ENCODE measurements at regions not wholly inside any gene's neighbourhood (a gene's known extent, or its start where the extent isn't known, plus 50 kb on each side); places are given as distances from the start of the nearest gene placed in this dataset.

- FAIRE-seq = no peak
- no peak for DNase-seq (ENCODE audit: insufficient read length, low spot score)
Observed at GRCh38 chr12:60290532-60290931, 694.7 kb downstream of the SLC16A7 start.

- FAIRE-seq = no peak
- DNase-seq (ENCODE audit: insufficient read length, low spot score) = no peak
Observed at GRCh38 chr12:60308366-60308991, 712.6 kb downstream of the SLC16A7 start.

- DNase-seq (ENCODE audit: insufficient read length, low spot score) (no peak), FAIRE-seq (no peak)
Observed at GRCh38 chr12:60311940-60312339, 716.1 kb downstream of the SLC16A7 start.

- DNase-seq (ENCODE audit: insufficient read length, low spot score) = no peak
- no peak for FAIRE-seq
Observed at GRCh38 chr12:60317361-60317760, 721.5 kb downstream of the SLC16A7 start.

- FAIRE-seq (no peak), DNase-seq (ENCODE audit: insufficient read length, low spot score) (no peak)
Observed at GRCh38 chr12:60324746-60325145, 728.9 kb downstream of the SLC16A7 start.

- DNase-seq (ENCODE audit: insufficient read length, low spot score) (no peak), FAIRE-seq (no peak)
Observed at GRCh38 chr12:60333461-60333860, 737.6 kb downstream of the SLC16A7 start.

GRCh38 chr12:60335745-60336144 is 739.9 kb downstream of the SLC16A7 start:
- no peak for FAIRE-seq
- DNase-seq (ENCODE audit: insufficient read length, low spot score) = no peak

- DNase-seq (ENCODE audit: insufficient read length, low spot score) (no peak), FAIRE-seq (no peak)
Observed at GRCh38 chr12:60337839-60338549, 742.2 kb downstream of the SLC16A7 start.

- DNase-seq (ENCODE audit: insufficient read length, low spot score) (no peak), FAIRE-seq (no peak)
Observed at GRCh38 chr12:60345442-60345841, 749.6 kb downstream of the SLC16A7 start.

GRCh38 chr12:60349232-60349978 is 753.6 kb downstream of the SLC16A7 start:
- FAIRE-seq (no peak), DNase-seq (ENCODE audit: insufficient read length, low spot score) (no peak)

GRCh38 chr12:60387356-60387755 is 791.5 kb downstream of the SLC16A7 start:
- no peak for DNase-seq (ENCODE audit: insufficient read length, low spot score)
- no peak for FAIRE-seq

- DNase-seq (ENCODE audit: insufficient read length, low spot score) = no peak
- no peak for FAIRE-seq
Observed at GRCh38 chr12:60391051-60391450, 795.2 kb downstream of the SLC16A7 start.

GRCh38 chr12:60391791-60392190 is 796.0 kb downstream of the SLC16A7 start:
- FAIRE-seq (no peak), DNase-seq (ENCODE audit: insufficient read length, low spot score) (no peak)

- FAIRE-seq (no peak), DNase-seq (ENCODE audit: insufficient read length, low spot score) (no peak)
Observed at GRCh38 chr12:60393093-60393492, 797.3 kb downstream of the SLC16A7 start.

- no peak for FAIRE-seq
- DNase-seq (ENCODE audit: insufficient read length, low spot score) = no peak
Observed at GRCh38 chr12:60394665-60395064, 798.8 kb downstream of the SLC16A7 start.

GRCh38 chr12:60398547-60398946 is 802.7 kb downstream of the SLC16A7 start:
- FAIRE-seq = no peak
- no peak for DNase-seq (ENCODE audit: insufficient read length, low spot score)

- FAIRE-seq (no peak), DNase-seq (ENCODE audit: insufficient read length, low spot score) (no peak)
Observed at GRCh38 chr12:60399064-60399463, 803.2 kb downstream of the SLC16A7 start.

- no peak for DNase-seq (ENCODE audit: insufficient read length, low spot score)
- FAIRE-seq = no peak
Observed at GRCh38 chr12:60402996-60403395, 807.2 kb downstream of the SLC16A7 start.

GRCh38 chr12:60415351-60415750 is 819.5 kb downstream of the SLC16A7 start:
- no peak for DNase-seq (ENCODE audit: insufficient read length, low spot score)
- no peak for FAIRE-seq

- DNase-seq (ENCODE audit: insufficient read length, low spot score) (no peak), FAIRE-seq (no peak)
Observed at GRCh38 chr12:60419986-60420385, 824.2 kb downstream of the SLC16A7 start.

- FAIRE-seq (no peak), DNase-seq (ENCODE audit: insufficient read length, low spot score) (no peak)
Observed at GRCh38 chr12:60421741-60422140, 825.9 kb downstream of the SLC16A7 start.

GRCh38 chr12:60437297-60437696 is 841.5 kb downstream of the SLC16A7 start:
- DNase-seq (ENCODE audit: insufficient read length, low spot score) = no peak
- no peak for FAIRE-seq
